Body of pancreas (tissue), 4 donors: ENCODE measurements at regions not wholly inside any gene's neighbourhood (a gene's known extent, or its start where the extent isn't known, plus 50 kb on each side); places are given as distances from the start of the nearest gene placed in this dataset.

Experiments used
- ATAC-seq: fragments of 150-250 bp; one replicate; pipeline ENCODE4 v1.9.1; 2016
- DNase-seq, 4 donors: peaks; one replicate each; pipeline ENCODE4 v3.0.0-alpha.2; 2019
- H3K27ac ChIP-seq, 4 donors: fragments of 200-600 bp; sonication (generic); 1 replicate in 3 of 4; 2 replicates in 1 of 4; pipeline versions ENCODE4 v1.5.1 to v1.6.1; 2016 to 2019; ENCODE audit warnings: mild to moderate bottlenecking in 1 of 4, mixed read lengths in 1 of 4, moderate library complexity in 1 of 4
- H3K27me3 ChIP-seq, 2 donors: fragments of 200-600 bp; sonication (generic); one replicate each; pipeline ENCODE4 v1.6.0; 2016; ENCODE audit warnings: mild to moderate bottlenecking in 1 of 2
- H3K36me3 ChIP-seq, 2 donors: fragments of 200-600 bp; sonication (generic); replicated peaks in 1 of 2; 2 replicates each; pipeline ENCODE4 v1.5.1; 2016; ENCODE audit warnings: low read depth in 2 of 2; ENCODE audit not compliant: insufficient read depth in 1 of 2
- H3K4me1 ChIP-seq: fragments of 200-600 bp; sonication (generic); one replicate; pipeline ENCODE4 v1.6.0; 2016
- H3K4me3 ChIP-seq, 2 donors: fragments of 200-600 bp; sonication (generic); 1 replicate in 1 of 2; 2 replicates in 1 of 2; pipeline ENCODE4 v1.5.1; 2016 to 2019
- H3K9me3 ChIP-seq, 3 donors: fragments of 200-600 bp; sonication (generic); 1 replicate in 2 of 3; 2 replicates in 1 of 3; pipeline ENCODE4 v1.5.1; 2016
- POLR2A ChIP-seq, 3 donors: fragments of 450-650 bp; IDR thresholded peaks; one replicate each; pipeline ENCODE4 v1.6.1; 2016; ENCODE audit warnings: antibody characterized with exemption in 3 of 3, mild to moderate bottlenecking in 2 of 3
- WGBS, 2 donors: methylation state at CpG; one replicate each; pipeline ENCODE4 v1.1.5; 2017; 5-methylcytosine and 5-hydroxymethylcytosine counted together
- intact Hi-C: fragments of 100-400 bp; cut with DNase I; formaldehyde crosslinking; loops from one replicate; pipeline ENCODE4 v1.15.1; 2023
- TF ChIP-seq, protein P1 (sequence below), 7 experiments: fragments of 450-650 bp in 4 of 7; fragments of 200-600 bp in 3 of 7; sonication (generic) in 3 of 7; IDR thresholded peaks; one replicate each; pipeline ENCODE4 v1.5.1; 2016 to 2019; ENCODE audit warnings: antibody characterized with exemption in 7 of 7

- Histone ChIP-seq H3K27ac (no peak overlapping the region), H3K4me3 (no peak overlapping the region), H3K4me1 (no peaks in the 10 kb centered on the region), H3K36me3 (no peaks in the 10 kb centered on the region), H3K27me3 (no peaks in the 10 kb centered on the region), H3K9me3 (no peaks in the 10 kb centered on the region)
- TF ChIP-seq POLR2A (IDR thresholded peaks at IDR 0.05): no peak
- TF ChIP-seq, protein P1, sequence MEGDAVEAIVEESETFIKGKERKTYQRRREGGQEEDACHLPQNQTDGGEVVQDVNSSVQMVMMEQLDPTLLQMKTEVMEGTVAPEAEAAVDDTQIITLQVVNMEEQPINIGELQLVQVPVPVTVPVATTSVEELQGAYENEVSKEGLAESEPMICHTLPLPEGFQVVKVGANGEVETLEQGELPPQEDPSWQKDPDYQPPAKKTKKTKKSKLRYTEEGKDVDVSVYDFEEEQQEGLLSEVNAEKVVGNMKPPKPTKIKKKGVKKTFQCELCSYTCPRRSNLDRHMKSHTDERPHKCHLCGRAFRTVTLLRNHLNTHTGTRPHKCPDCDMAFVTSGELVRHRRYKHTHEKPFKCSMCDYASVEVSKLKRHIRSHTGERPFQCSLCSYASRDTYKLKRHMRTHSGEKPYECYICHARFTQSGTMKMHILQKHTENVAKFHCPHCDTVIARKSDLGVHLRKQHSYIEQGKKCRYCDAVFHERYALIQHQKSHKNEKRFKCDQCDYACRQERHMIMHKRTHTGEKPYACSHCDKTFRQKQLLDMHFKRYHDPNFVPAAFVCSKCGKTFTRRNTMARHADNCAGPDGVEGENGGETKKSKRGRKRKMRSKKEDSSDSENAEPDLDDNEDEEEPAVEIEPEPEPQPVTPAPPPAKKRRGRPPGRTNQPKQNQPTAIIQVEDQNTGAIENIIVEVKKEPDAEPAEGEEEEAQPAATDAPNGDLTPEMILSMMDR (IDR thresholded peaks at IDR 0.05): no peak
- DNase-seq (peak; percentile 69 to 79 (median 75)), ATAC-seq (peak; percentile 74)
- 2 to 5% methylated on average over 10 to 12 of the region's 12 CpGs for WGBS, 2 donors
- intact Hi-C loops: no loop called here
Measured at GRCh38 chr19:5403968-5404640, 51.1 kb upstream of the ZNRF4 start.
